GM12872 (cell line): ENCODE measurements at regions not wholly inside any gene's neighbourhood (a gene's known extent, or its start where the extent isn't known, plus 50 kb on each side); places are given as distances from the start of the nearest gene placed in this dataset.
A peak's percentile ranks its signal among the peaks of the same experiment; 100 is the strongest.

ENCODE experiments used
- TF ChIP-seq, protein P1 (sequence below): IDR thresholded peaks from 3 replicates; pipeline ENCODE4 v1.5.1; 2011; ENCODE audit warnings: low read depth, mild to moderate bottlenecking, low read length, moderate library complexity; ENCODE audit not compliant: insufficient read depth

DNA sequence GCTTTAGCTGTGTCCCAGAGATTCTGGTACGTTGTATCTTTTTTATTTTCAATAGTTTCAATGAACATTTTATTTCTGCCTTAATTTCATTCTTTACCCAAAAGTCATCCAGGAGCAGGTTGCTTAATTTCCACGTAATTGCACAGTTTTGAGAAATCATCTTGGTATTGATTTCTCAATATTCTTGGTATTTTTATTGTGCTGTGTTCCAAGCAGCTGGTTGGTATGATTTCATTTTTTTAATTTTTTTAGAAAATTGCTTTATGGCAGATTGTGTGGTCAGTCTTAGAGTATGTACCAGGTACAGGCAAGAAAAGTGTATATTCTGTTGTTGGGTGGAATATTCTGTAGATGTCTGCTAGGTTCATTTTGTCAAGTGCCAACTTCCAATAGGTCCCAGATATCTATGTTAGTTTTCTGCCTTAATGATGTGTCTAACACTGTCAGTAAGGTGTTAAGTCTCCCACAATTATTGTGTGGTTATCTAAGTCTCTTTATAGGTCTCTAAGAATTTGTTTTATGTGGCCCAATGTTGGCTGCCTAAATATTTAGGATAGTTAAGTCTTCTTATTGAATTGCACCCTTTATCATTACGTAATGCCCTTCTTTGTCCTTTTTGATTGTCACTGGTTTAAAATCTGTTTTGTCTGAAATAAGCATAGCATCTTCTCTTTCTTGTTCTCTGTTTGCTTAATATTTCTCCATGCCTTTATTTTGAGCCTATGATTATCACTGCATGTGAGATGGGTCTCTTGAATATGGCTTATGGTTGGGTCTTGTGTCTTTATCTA is 366.9 kb upstream of the IRAK1BP1 start:
- TF ChIP-seq, protein P1, sequence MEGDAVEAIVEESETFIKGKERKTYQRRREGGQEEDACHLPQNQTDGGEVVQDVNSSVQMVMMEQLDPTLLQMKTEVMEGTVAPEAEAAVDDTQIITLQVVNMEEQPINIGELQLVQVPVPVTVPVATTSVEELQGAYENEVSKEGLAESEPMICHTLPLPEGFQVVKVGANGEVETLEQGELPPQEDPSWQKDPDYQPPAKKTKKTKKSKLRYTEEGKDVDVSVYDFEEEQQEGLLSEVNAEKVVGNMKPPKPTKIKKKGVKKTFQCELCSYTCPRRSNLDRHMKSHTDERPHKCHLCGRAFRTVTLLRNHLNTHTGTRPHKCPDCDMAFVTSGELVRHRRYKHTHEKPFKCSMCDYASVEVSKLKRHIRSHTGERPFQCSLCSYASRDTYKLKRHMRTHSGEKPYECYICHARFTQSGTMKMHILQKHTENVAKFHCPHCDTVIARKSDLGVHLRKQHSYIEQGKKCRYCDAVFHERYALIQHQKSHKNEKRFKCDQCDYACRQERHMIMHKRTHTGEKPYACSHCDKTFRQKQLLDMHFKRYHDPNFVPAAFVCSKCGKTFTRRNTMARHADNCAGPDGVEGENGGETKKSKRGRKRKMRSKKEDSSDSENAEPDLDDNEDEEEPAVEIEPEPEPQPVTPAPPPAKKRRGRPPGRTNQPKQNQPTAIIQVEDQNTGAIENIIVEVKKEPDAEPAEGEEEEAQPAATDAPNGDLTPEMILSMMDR, result no peak

DNA sequence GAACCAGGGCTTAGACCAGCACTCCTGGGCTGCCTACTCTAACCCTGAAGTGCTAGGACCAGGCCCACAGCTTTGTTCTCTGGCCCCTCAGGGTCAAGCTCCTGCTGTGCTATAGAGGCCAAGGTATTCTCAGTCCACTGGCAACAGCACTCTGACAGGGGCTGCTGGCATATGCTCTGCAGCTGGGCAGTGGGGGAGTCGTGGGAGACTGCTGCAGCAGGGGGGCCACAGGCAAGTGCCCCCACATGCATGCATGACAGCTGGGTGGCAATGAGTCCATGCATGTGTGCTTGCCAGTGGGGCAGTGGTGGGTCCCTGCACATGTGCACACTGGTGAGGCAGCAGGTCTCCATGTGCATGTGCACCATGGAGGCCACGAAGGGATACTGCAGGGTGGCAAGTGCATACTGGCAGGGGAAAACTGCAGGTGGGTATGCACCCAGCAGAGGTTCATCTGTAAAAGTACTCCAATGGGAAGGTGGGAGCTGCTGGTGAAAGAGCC is 364.9 kb upstream of the IRAK1BP1 start:
- TF ChIP-seq, protein P1, result no peak

DNA sequence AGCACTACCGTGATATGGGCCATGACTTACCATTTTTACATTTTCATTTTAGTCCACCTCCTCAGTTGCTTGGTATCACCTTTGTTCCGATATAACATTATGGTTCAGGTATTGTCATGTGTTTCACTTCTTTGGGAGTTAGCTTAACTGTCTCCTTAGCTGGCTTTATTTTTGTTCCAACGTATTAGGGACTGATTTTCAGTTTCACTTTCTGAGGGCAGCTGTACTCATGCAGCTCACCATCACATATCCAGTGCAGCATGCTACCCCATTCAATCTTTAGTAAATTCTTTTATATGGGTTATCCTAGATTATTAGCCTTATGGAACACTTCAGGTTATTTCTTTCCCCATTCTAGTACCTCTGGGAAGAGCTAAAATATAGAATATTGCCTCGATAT is 362.2 kb upstream of the IRAK1BP1 start:
- TF ChIP-seq, protein P1, result no peak

DNA sequence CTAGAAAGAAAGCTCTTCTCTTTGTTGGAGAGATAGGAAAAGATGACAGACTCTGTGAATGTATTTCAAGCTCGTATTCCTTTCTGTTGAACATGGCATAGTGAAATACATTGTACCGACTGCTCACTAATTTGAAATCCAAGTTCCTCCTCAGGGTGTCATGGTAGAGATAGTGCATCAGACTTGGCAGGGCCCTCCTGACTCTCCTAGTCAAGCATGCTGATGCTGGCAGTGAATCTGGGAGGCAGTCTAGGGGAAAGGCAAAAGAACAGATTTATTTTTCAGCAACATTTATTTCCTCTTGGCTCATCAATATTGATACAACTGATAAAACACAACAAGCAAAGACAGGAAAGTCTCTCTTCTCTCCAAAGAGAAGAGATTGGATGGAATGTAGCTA is 356.3 kb upstream of the IRAK1BP1 start:
- TF ChIP-seq, protein P1, result no peak

GRCh38 chr6:78513856-78514255 is 353.5 kb upstream of the IRAK1BP1 start:
- TF ChIP-seq, protein P1, result peak; percentile 30; the same call in 1 of the 3 replicates

- TF ChIP-seq, protein P1, result no peak
Measured at GRCh38 chr6:78515271-78515670, 352.1 kb upstream of the IRAK1BP1 start.

DNA sequence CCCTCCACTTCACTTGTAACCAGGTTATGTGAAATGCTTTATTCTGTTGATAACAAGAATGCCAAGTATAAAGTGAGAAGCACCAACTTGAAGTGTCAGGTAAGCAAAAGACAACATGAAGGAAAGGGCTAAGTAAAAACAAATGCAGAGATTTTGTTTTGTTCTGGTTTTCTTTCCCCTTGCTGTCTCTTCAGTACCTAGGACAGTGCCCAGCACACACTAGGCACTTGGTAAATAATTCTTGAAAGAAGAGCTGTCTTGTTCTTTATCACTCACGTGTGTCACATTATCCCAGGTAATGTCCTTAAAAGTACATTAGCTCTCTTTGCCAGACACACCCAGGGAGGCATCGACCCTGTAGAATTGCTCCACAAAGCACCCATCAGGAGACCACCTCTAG is 350.0 kb upstream of the IRAK1BP1 start:
- TF ChIP-seq, protein P1, result no peak
